ENCODE measurements at regions not wholly inside any gene's neighbourhood (a gene's known extent, or its start where the extent isn't known, plus 50 kb on each side); places are given as distances from the start of the nearest gene placed in this dataset.

DNA sequence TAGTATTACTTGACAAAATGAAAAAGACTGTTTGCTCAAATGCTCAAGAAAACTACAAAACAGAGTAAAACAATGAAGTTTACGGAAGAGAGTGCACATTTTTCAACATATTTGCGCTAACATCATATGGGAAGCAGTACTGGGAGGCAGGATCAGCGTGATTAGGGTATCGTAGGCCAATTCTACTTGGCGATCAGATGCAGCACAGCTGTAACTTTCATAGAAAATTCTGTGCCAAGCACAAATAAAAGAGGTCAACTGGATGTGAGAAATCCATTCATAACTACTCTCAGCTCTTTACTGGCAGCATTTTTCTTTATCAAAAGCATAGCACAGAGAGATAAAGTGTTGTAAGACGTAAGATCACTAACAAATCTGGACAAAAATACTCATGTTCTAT, 1196.3 kb upstream of the GBE1 start:
- TF ChIP-seq POLR2A (IDR thresholded peaks at IDR 0.05): no peak
- TF ChIP-seq, protein P1, sequence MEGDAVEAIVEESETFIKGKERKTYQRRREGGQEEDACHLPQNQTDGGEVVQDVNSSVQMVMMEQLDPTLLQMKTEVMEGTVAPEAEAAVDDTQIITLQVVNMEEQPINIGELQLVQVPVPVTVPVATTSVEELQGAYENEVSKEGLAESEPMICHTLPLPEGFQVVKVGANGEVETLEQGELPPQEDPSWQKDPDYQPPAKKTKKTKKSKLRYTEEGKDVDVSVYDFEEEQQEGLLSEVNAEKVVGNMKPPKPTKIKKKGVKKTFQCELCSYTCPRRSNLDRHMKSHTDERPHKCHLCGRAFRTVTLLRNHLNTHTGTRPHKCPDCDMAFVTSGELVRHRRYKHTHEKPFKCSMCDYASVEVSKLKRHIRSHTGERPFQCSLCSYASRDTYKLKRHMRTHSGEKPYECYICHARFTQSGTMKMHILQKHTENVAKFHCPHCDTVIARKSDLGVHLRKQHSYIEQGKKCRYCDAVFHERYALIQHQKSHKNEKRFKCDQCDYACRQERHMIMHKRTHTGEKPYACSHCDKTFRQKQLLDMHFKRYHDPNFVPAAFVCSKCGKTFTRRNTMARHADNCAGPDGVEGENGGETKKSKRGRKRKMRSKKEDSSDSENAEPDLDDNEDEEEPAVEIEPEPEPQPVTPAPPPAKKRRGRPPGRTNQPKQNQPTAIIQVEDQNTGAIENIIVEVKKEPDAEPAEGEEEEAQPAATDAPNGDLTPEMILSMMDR (IDR thresholded peaks at IDR 0.05): no peak
- H3K4me1 ChIP-seq: no peaks in the 10 kb centered on the region
- H3K9me3 ChIP-seq: peaks cover 0 to 10% (median 3%) of the 10 kb centered on the region in 12 donors
- 48 to 59% (median 54%) methylated on average over 6 of the region's 6 CpGs for WGBS, 4 donors
- H3K36me3 ChIP-seq: no peaks in the 10 kb centered on the region
- no peaks in the 10 kb centered on the region for H3K27me3 ChIP-seq
- no peak overlapping the region for H3K4me3 ChIP-seq
- ATAC-seq (no peak), DNase-seq (no peak)
- intact Hi-C loops (cut with DNase I): no loop called here
- no peak overlapping the region for H3K27ac ChIP-seq

DNA sequence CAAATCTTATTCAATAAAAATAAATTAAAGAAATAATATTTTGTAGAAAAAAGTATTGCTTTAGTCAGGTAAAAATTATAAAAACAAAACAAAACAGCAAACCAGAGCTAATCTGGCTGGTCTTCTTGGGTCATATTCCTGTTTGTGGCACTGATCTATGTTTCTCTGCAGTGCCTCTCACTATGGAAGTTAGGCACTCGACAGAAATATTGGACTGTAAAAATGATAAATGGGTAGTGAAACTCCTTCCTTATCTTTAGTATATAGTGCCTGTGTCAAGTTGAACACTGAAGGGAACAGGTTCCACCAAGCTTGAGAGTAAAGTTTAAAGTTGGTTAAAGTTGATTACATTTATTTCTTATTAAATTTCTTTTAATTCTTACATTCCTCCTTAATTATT, 1195.6 kb upstream of the GBE1 start:
- H3K27me3 ChIP-seq: no peaks in the 10 kb centered on the region
- H3K36me3 ChIP-seq: no peaks in the 10 kb centered on the region
- ATAC-seq (no peak), DNase-seq (no peak)
- WGBS, 4 donors: 44 to 66% (median 57%) methylated on average over 1 of the region's 1 CpG
- intact Hi-C loops (cut with DNase I): no loop called here
- no peak for TF ChIP-seq POLR2A (IDR thresholded peaks at IDR 0.05)
- H3K27ac ChIP-seq: no peak overlapping the region
- H3K9me3 ChIP-seq: peaks cover 0 to 13% (median 3%) of the 10 kb centered on the region in 12 donors
- H3K4me3 ChIP-seq: no peak overlapping the region
- no peaks in the 10 kb centered on the region for H3K4me1 ChIP-seq

DNA sequence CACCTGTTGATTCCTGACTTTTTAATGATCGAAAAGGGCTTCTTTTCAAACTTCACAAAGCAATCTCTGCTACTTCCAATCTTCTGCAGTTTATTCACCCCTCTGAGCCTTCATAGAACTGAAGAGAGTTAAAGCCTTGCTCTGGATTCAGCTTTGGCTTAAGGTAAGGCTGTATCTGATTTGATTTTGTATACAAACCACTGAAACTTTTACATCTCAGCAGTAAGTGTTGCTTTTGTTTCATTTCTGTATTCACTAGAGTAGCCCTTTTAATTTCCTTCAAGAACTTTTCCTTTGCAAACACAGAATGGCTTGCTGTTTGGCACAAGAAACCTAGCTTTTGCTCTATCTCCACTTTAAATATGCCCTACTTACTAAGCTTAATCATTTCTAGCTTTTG, 1193.0 kb upstream of the GBE1 start:
- H3K4me3 ChIP-seq: no peak overlapping the region
- intact Hi-C loops (cut with DNase I): no loop called here
- WGBS, 4 donors: 77 to 89% (median 86%) methylated on average over 1 of the region's 1 CpG
- no peaks in the 10 kb centered on the region for H3K36me3 ChIP-seq
- H3K27me3 ChIP-seq: no peaks in the 10 kb centered on the region
- TF ChIP-seq, protein P1 (IDR thresholded peaks at IDR 0.05): no peak
- no peak for TF ChIP-seq POLR2A (IDR thresholded peaks at IDR 0.05)
- no peaks in the 10 kb centered on the region for H3K4me1 ChIP-seq
- no peak overlapping the region for H3K27ac ChIP-seq
- H3K9me3 ChIP-seq: peaks cover 0 to 15% (median 3%) of the 10 kb centered on the region in 12 donors
- DNase-seq (no peak), ATAC-seq (no peak)

DNA sequence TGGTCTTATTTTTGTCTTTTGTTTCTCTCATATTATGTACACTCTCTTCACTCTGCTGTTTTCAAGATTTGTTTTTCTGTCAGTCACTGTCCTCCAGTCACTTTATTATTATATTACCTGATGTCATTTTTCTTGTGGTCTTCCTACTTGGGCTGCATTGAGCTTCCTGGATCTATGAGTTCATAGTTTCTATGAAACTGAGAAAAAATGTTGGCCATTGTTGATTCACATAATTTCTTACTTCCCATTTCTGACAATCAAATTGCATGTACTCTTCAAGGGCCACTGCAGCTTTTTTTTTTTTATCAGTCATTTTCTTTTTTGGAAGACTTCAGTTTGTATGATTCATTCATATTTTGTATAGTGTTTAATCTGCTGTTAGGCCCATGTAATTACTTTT, 1180.6 kb upstream of the GBE1 start:
- Histone ChIP-seq H3K27ac (no peak overlapping the region), H3K27me3 (no peaks in the 10 kb centered on the region), H3K4me1 (no peaks in the 10 kb centered on the region), H3K4me3 (no peak overlapping the region), H3K9me3 (peaks cover 0 to 38% (median 6%) of the 10 kb centered on the region in 12 donors), H3K36me3 (no peaks in the 10 kb centered on the region)
- DNase-seq (no peak), ATAC-seq (no peak)
- intact Hi-C loops (cut with DNase I): no loop called here
- TF ChIP-seq, protein P1 (IDR thresholded peaks at IDR 0.05): no peak
- no peak for TF ChIP-seq POLR2A (IDR thresholded peaks at IDR 0.05)

DNA sequence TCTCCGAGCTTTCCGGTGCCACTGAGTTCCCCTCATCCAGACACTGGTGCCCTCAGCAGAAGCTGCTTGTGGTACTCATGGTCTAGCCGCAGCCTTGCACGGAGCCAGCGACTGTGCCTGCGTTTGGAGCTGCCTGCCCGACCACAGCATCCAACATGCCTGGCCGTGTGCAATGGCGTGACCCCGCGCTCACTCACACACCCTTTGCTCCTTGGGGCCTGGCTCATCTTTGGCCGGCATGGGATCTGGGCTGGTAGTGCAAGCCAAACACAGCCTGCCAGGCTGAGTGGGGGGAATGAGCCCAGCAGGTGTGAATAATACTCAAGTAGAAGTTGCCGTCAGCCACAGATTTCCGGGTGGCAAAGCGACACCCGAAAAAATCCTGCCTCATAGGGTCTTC, 1178.7 kb upstream of the GBE1 start:
- Histone ChIP-seq H3K4me1 (no peaks in the 10 kb centered on the region), H3K9me3 (peaks cover 0 to 38% (median 4%) of the 10 kb centered on the region in 12 donors), H3K4me3 (no peak overlapping the region), H3K27ac (no peak overlapping the region), H3K36me3 (no peaks in the 10 kb centered on the region), H3K27me3 (no peaks in the 10 kb centered on the region)
- WGBS, 4 donors: 94 to 95% (median 94%) methylated on average over 15 to 16 of the region's 16 CpGs
- DNase-seq (peak in 2 of 5 donors; percentile 9 to 18), ATAC-seq (no peak)
- intact Hi-C loops (cut with DNase I): no loop called here
- TF ChIP-seq, protein P1 (IDR thresholded peaks at IDR 0.05): no peak
- TF ChIP-seq POLR2A (IDR thresholded peaks at IDR 0.05): no peak

Data from heart left ventricle (tissue), 16 donors.